Nephron (organoid): ENCODE measurements at regions not wholly inside any gene's neighbourhood (a gene's known extent, or its start where the extent isn't known, plus 50 kb on each side); places are given as distances from the start of the nearest gene placed in this dataset.

Experiments
- H3K27ac Mint-ChIP-seq, 3 experiments: 2 replicates each; pipeline ENCODE4 v1.8.0; 2020; ENCODE audit warnings: mixed read lengths in 3 of 3, mild to moderate bottlenecking in 2 of 3, moderate library complexity in 1 of 3
- H3K27me3 Mint-ChIP-seq: 2 replicates; pipeline ENCODE4 v1.8.0; 2021; ENCODE audit warnings: low read depth, mild to moderate bottlenecking, moderate library complexity, mixed read lengths
- H3K36me3 Mint-ChIP-seq: 2 replicates; pipeline ENCODE4 v1.8.0; 2020; ENCODE audit warnings: low read depth, mixed read lengths
- H3K4me1 Mint-ChIP-seq: 2 replicates; pipeline ENCODE4 v1.8.0; 2020; ENCODE audit warnings: mixed read lengths
- H3K4me3 Mint-ChIP-seq, 3 experiments: 2 replicates each; pipeline ENCODE4 v1.8.0; 2020; ENCODE audit warnings: mild to moderate bottlenecking in 3 of 3, mixed read lengths in 3 of 3, moderate library complexity in 2 of 3
- H3K9me3 Mint-ChIP-seq: 2 replicates; pipeline ENCODE4 v1.8.0; 2020; ENCODE audit warnings: mixed read lengths
- TF ChIP-seq, protein P1 (sequence below), 3 experiments: fragments of 200-600 bp; sonication (generic); IDR thresholded peaks; one replicate each; pipeline ENCODE4 v1.5.0; 2021; ENCODE audit warnings: antibody characterized with exemption in 3 of 3; ENCODE audit not compliant: unreplicated experiment in 3 of 3

DNA sequence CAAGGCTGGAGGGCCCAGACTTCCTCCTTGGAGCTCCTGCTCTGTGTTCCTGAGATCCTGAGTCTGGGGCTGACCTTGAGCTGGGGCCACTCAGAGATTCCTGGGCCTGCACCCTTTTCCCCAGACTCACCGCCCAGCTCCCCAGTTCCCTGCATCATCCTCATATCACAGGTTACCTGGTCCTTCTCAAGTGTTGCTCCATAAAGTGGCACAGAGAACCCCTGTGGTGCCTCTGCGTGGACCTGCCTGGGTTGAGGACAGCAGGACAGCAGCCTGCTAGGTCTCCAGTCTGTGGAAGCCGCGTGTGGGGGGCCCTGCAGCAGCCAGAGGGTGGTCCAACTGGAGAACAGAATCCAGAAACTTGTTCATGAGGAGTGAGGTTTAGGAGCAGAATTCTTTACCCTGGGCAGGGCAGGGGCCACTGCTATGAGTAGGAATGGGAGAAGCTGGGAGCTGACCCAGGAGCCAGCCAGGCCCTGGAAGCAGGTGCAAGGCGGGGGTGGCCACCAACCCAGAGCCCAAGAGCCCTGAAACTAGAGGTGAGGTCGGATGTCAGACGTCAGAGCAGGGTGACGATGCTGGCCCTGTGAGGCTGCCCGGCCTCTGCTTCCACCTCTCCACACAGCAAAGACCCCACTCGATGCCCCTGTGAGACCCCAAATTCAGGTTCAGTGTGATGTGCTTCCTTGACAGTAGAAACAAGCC, 299.4 kb downstream of the TCERG1L start:
- Mint-ChIP-seq H3K4me1 (no peaks in the 10 kb centered on the region), H3K27ac (no peak overlapping the region), H3K36me3 (no peaks in the 10 kb centered on the region), H3K27me3 (peaks cover 39% of the 10 kb centered on the region), H3K4me3 (no peak overlapping the region), H3K9me3 (peaks cover 5% of the 10 kb centered on the region)
- TF ChIP-seq, protein P1, sequence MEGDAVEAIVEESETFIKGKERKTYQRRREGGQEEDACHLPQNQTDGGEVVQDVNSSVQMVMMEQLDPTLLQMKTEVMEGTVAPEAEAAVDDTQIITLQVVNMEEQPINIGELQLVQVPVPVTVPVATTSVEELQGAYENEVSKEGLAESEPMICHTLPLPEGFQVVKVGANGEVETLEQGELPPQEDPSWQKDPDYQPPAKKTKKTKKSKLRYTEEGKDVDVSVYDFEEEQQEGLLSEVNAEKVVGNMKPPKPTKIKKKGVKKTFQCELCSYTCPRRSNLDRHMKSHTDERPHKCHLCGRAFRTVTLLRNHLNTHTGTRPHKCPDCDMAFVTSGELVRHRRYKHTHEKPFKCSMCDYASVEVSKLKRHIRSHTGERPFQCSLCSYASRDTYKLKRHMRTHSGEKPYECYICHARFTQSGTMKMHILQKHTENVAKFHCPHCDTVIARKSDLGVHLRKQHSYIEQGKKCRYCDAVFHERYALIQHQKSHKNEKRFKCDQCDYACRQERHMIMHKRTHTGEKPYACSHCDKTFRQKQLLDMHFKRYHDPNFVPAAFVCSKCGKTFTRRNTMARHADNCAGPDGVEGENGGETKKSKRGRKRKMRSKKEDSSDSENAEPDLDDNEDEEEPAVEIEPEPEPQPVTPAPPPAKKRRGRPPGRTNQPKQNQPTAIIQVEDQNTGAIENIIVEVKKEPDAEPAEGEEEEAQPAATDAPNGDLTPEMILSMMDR (IDR thresholded peaks at IDR 0.05; ENCODE audit: unreplicated experiment in 3 of 3): no peak

DNA sequence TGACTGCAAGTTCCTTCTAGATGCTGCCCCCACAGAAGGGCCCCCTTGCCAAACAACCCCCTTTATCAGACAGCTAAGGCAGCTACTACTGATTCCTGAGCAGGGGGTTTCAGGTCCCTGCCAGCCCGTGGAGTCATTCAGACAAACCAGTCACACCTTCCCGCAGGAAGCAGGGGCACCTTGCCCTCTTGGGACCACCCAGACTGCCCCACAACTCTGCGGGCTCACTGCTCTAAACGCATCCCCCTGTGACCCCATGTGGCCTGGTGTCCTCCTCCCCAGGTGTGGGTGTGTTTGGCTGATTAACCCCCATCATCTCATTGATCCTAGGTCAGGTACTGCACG, 298.9 kb downstream of the TCERG1L start:
- H3K27ac Mint-ChIP-seq: no peak overlapping the region
- TF ChIP-seq, protein P1 (IDR thresholded peaks at IDR 0.05; ENCODE audit: unreplicated experiment in 3 of 3): no peak
- H3K4me3 Mint-ChIP-seq: no peak overlapping the region
- no peaks in the 10 kb centered on the region for H3K4me1 Mint-ChIP-seq
- peaks cover 5% of the 10 kb centered on the region for H3K9me3 Mint-ChIP-seq
- no peaks in the 10 kb centered on the region for H3K36me3 Mint-ChIP-seq
- H3K27me3 Mint-ChIP-seq: peaks cover 34% of the 10 kb centered on the region

DNA sequence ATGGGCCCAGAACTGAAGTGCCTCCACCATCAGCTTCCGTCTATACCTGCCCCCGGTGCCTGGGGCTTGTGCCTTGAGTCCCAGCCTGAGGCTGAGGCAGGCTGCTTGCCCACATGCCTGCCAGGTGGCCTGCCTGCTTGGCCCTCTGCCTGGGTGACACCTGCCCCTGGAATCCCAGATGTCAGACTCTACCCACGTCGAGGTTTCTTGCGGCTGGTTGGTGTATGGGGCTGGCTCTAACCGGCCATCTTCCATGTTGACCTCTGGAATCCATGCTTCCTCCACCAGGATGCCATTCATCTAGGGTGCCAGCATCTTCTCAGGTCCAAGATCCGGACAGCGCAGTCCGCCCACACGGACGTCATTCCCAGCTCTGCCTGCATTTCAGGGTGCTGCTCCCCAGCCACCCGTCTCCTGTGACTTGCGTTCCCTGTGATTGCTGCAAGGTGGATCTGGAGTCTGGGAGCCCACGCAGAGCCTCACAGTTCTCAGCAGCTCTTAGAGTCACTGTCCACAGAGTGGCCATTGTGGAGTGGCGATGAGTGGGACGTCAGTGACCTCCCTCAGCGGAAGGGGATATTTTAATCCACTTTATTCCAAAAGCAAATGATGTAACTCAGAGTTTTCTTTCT, 298.1 kb downstream of the TCERG1L start:
- TF ChIP-seq, protein P1 (IDR thresholded peaks at IDR 0.05; ENCODE audit: unreplicated experiment in 3 of 3): no peak
- no peaks in the 10 kb centered on the region for H3K4me1 Mint-ChIP-seq
- peaks cover 39% of the 10 kb centered on the region for H3K27me3 Mint-ChIP-seq
- H3K27ac Mint-ChIP-seq: no peak overlapping the region
- no peaks in the 10 kb centered on the region for H3K36me3 Mint-ChIP-seq
- peaks cover 5% of the 10 kb centered on the region for H3K9me3 Mint-ChIP-seq
- no peak overlapping the region for H3K4me3 Mint-ChIP-seq

DNA sequence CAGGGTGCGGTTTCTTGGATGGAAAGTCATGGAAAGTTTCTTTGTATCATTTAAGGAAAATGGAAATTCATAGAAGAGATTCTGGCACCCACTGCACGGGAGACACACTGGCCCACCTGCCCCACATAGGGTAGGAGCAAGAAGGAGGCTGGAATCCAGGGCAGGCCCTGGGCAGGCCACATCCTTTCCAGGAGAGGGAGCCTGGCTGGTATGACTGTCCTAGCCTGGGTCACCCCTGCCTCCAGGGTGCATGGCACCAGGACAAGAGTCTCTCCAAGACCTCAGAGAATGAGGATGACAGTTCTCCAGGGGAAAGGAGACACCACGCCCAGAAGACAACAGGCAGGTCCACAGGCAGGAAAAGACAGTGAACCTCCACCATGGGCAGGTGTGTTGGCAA, 297.2 kb downstream of the TCERG1L start:
- H3K27ac Mint-ChIP-seq: no peak overlapping the region
- H3K4me1 Mint-ChIP-seq: no peaks in the 10 kb centered on the region
- no peaks in the 10 kb centered on the region for H3K36me3 Mint-ChIP-seq
- TF ChIP-seq, protein P1 (IDR thresholded peaks at IDR 0.05; ENCODE audit: unreplicated experiment in 3 of 3): no peak
- peaks cover 4% of the 10 kb centered on the region for H3K9me3 Mint-ChIP-seq
- H3K27me3 Mint-ChIP-seq: peaks cover 42% of the 10 kb centered on the region
- no peak overlapping the region for H3K4me3 Mint-ChIP-seq

DNA sequence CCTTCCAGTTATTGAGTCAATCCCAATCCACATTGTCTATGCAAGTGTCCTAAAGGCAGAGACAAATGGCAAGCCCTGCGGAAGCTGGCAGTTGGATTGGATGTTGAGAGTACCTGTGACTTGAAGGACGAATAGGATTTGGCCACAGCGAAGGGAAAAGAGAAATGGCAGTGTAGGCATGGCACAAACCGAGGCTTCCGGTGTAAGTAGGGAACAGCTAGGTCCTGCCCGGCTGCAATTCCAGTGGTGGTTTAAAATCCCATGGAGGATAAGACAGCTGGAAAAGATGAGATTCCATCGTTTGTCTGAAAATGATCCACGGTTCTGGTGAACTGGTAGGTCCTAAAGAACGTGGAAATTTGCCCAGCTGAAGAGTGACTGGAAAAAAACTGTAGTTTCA, 296.2 kb downstream of the TCERG1L start:
- Mint-ChIP-seq H3K4me1 (no peaks in the 10 kb centered on the region), H3K9me3 (no peaks in the 10 kb centered on the region), H3K27ac (no peak overlapping the region), H3K27me3 (peaks cover 38% of the 10 kb centered on the region), H3K36me3 (no peaks in the 10 kb centered on the region), H3K4me3 (no peak overlapping the region)
- TF ChIP-seq, protein P1 (IDR thresholded peaks at IDR 0.05; ENCODE audit: unreplicated experiment in 3 of 3): no peak

DNA sequence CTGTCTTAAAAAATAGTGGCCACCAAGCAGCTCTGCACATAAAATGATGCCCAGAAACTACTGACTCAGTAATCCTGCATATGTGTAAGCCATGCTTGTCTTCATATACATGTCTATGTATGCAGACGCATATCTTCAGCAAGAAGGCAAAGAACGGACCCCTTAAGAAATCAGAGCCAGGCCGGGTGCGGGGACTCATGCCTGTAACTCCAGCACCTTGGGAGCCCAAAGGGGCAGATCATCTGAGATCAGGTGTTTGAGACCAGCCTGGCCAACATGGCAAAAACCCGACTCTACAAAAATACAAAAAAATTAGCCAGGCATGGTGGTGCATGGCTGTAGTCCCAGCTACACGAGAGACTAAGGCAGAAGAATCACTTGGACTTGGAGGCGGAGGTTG, 295.0 kb downstream of the TCERG1L start:
- Mint-ChIP-seq H3K4me1 (no peaks in the 10 kb centered on the region), H3K27me3 (peaks cover 41% of the 10 kb centered on the region), H3K36me3 (no peaks in the 10 kb centered on the region), H3K4me3 (no peak overlapping the region), H3K9me3 (no peaks in the 10 kb centered on the region), H3K27ac (no peak overlapping the region)
- TF ChIP-seq, protein P1 (IDR thresholded peaks at IDR 0.05; ENCODE audit: unreplicated experiment in 3 of 3): no peak
